Right lobe of liver (tissue), 6 donors: ENCODE measurements at regions not wholly inside any gene's neighbourhood (a gene's known extent, or its start where the extent isn't known, plus 50 kb on each side); places are given as distances from the start of the nearest gene placed in this dataset.

Experiments
- ATAC-seq, 4 donors: fragments of 200-7000 bp; cut with Tn5 transposase; one replicate each; pipeline ENCODE4 v1.9.1; 2020; ENCODE audit warnings: mild to moderate bottlenecking in 4 of 4, moderate library complexity in 4 of 4
- DNase-seq, 3 donors: peaks; one replicate each; pipeline ENCODE4 v3.0.0-alpha.2; 2020
- H3K27ac ChIP-seq, 3 donors: fragments of 200-600 bp; one replicate each; pipeline ENCODE4 v1.8.0; 2022
- H3K27me3 ChIP-seq, 2 donors: fragments of 200-600 bp; one replicate each; pipeline ENCODE4 v1.8.0; 2022
- H3K36me3 ChIP-seq, 4 donors: fragments of 200-600 bp; sonication (generic) in 1 of 4; one replicate each; pipeline versions ENCODE4 v1.5.1 to v1.8.0; 2017 to 2022; ENCODE audit warnings: control low read depth in 1 of 4
- H3K4me1 ChIP-seq, 4 donors: fragments of 200-600 bp; sonication (generic) in 1 of 4; one replicate each; pipeline versions ENCODE4 v1.5.1 to v1.8.0; 2017 to 2022; ENCODE audit warnings: control low read depth in 1 of 4
- H3K4me3 ChIP-seq, 3 donors: fragments of 200-600 bp; one replicate each; pipeline ENCODE4 v1.8.0; 2022
- H3K9me3 ChIP-seq, 4 donors: fragments of 200-600 bp; sonication (generic) in 1 of 4; one replicate each; pipeline versions ENCODE4 v1.5.1 to v1.8.0; 2017 to 2022; ENCODE audit warnings: control low read depth in 1 of 4
- CTCF ChIP-seq, 4 donors: fragments of 200-600 bp in 3 of 4; fragments of 450-650 bp in 1 of 4; IDR thresholded peaks; one replicate each; pipeline versions ENCODE4 v1.5.1 to v1.8.0; 2016 to 2022; ENCODE audit warnings: antibody characterized with exemption in 4 of 4, mild to moderate bottlenecking in 2 of 4
- POLR2A ChIP-seq: fragments of 450-650 bp; IDR thresholded peaks from one replicate; pipeline ENCODE4 v1.6.1; 2017; ENCODE audit warnings: antibody characterized with exemption, mild to moderate bottlenecking
- WGBS: methylation state at CpG from one replicate; pipeline ENCODE4 v1.1.6; 2018; ENCODE audit warnings: low coverage, low lambda C conversion rate; ENCODE audit not compliant: insufficient coverage; ENCODE audit errors: missing lambda C conversion rate; 5-methylcytosine and 5-hydroxymethylcytosine counted together
- intact Hi-C, 2 donors: fragments of 100-400 bp; cut with DNase I; formaldehyde crosslinking; loops; one replicate each; pipeline versions ENCODE4 v1.11.2 to v1.14.1; 2022
- donor health status: DM: no; HTN: yes; CAD: no.
- donor health status: DM: no; HTN: no; CAD: no.
- donor health status: DM: no; HTN: no; CAD: no.
- donor health status: DM: no; HTN: yes; CAD: no.
- donor health status: DM: no; HTN: yes; CAD: no.

- DNase-seq (no peak), ATAC-seq (no peak)
- 37% methylated on average over 4 of the region's 4 CpGs for WGBS
- H3K4me1 ChIP-seq = no peaks in the 10 kb centered on the region
- H3K4me3 ChIP-seq = no peak overlapping the region
- no peak overlapping the region for H3K27ac ChIP-seq
- TF ChIP-seq POLR2A (no peak), CTCF (IDR thresholded peaks at IDR 0.05) (no peak)
- H3K36me3 ChIP-seq = no peaks in the 10 kb centered on the region
- no peaks in the 10 kb centered on the region for H3K27me3 ChIP-seq
- H3K9me3 ChIP-seq = no peaks in the 10 kb centered on the region
- intact Hi-C loops = no loop called here
Observed at GRCh38 chr3:73874161-73874560, 249.4 kb upstream of the PDZRN3 start.

GRCh38 chr3:73868688-73869315 lies 244.1 kb upstream of the PDZRN3 start:
- ATAC-seq = peak; percentile 79 to 87 (median 84)
- no peak for DNase-seq
- Histone ChIP-seq H3K4me1 (no peaks in the 10 kb centered on the region), H3K4me3 (no peak overlapping the region), H3K36me3 (no peaks in the 10 kb centered on the region), H3K27ac (no peak overlapping the region), H3K9me3 (no peaks in the 10 kb centered on the region), H3K27me3 (no peaks in the 10 kb centered on the region)
- 15% methylated on average over 3 of the region's 3 CpGs for WGBS
- intact Hi-C loops = no loop called here
- TF ChIP-seq CTCF (IDR thresholded peaks at IDR 0.05) = peak; percentile 52 to 69 (median 68)
- no peak for TF ChIP-seq POLR2A

- WGBS = 78% methylated on average over 3 of the region's 3 CpGs
- no peaks in the 10 kb centered on the region for H3K4me1 ChIP-seq
- DNase-seq (no peak), ATAC-seq (no peak)
- H3K9me3 ChIP-seq = no peaks in the 10 kb centered on the region
- H3K27ac ChIP-seq = no peak overlapping the region
- intact Hi-C loops = no loop called here
- no peaks in the 10 kb centered on the region for H3K36me3 ChIP-seq
- H3K27me3 ChIP-seq = no peaks in the 10 kb centered on the region
- TF ChIP-seq POLR2A (no peak), CTCF (IDR thresholded peaks at IDR 0.05) (no peak)
- no peak overlapping the region for H3K4me3 ChIP-seq
Observed at GRCh38 chr3:73867524-73867923, 242.8 kb upstream of the PDZRN3 start.

GRCh38 chr3:73866846-73867245 lies 242.1 kb upstream of the PDZRN3 start:
- Histone ChIP-seq H3K4me1 (no peaks in the 10 kb centered on the region), H3K4me3 (no peak overlapping the region), H3K27ac (no peak overlapping the region), H3K9me3 (no peaks in the 10 kb centered on the region), H3K36me3 (no peaks in the 10 kb centered on the region), H3K27me3 (no peaks in the 10 kb centered on the region)
- no peak for TF ChIP-seq POLR2A
- TF ChIP-seq CTCF (IDR thresholded peaks at IDR 0.05) = no peak
- intact Hi-C loops = no loop called here
- 52% methylated on average over 2 of the region's 2 CpGs for WGBS
- DNase-seq = no peak
- no peak for ATAC-seq
